HG03571 (cell line): ENCODE measurements at regions not wholly inside any gene's neighbourhood (a gene's known extent, or its start where the extent isn't known, plus 50 kb on each side); places are given as distances from the start of the nearest gene placed in this dataset.
"Not testable (repeated sequence)": the region's sequence is repeated elsewhere in the genome, so short reads cannot be mapped to it uniquely, and the experiment has no call there.

Experiments used
- ATAC-seq: cut with Tn5 transposase; IDR thresholded peaks from one replicate; pipeline ENCODE4 v1.9.1; 2021; ENCODE audit not compliant: unreplicated experiment

GRCh38 chr3:127045435-127046045, 62.6 kb downstream of the PLXNA1 start:
- ATAC-seq = no peak

- ATAC-seq = not testable (repeated sequence)
These were observed 63.8 kb downstream of the PLXNA1 start for GRCh38 chr3:127046690-127047089.

- ATAC-seq = no peak
These were observed 66.5 kb downstream of the PLXNA1 start for GRCh38 chr3:127049393-127049792.

GRCh38 chr3:127050733-127051132, 67.8 kb downstream of the PLXNA1 start:
- ATAC-seq = no peak

GRCh38 chr3:127052121-127052561, 69.2 kb downstream of the PLXNA1 start:
- no peak for ATAC-seq

GRCh38 chr3:127053026-127053425, 70.1 kb downstream of the PLXNA1 start:
- no peak for ATAC-seq

- ATAC-seq = no peak
These were observed 70.5 kb downstream of the PLXNA1 start for GRCh38 chr3:127053450-127053849.

GRCh38 chr3:127053979-127054378, 71.1 kb downstream of the PLXNA1 start:
- no peak for ATAC-seq

GRCh38 chr3:127056281-127056680, 73.4 kb downstream of the PLXNA1 start:
- no peak for ATAC-seq

GRCh38 chr3:127056976-127057375, 74.1 kb downstream of the PLXNA1 start:
- ATAC-seq = no peak

- no peak for ATAC-seq
These were observed 76.2 kb downstream of the PLXNA1 start for GRCh38 chr3:127059072-127059471.

GRCh38 chr3:127061641-127062040, 78.7 kb downstream of the PLXNA1 start:
- ATAC-seq = no peak

GRCh38 chr3:127062926-127063325, 80.0 kb downstream of the PLXNA1 start:
- no peak for ATAC-seq

GRCh38 chr3:127063916-127064315, 81.0 kb downstream of the PLXNA1 start:
- ATAC-seq = no peak

GRCh38 chr3:127064391-127065137, 81.6 kb downstream of the PLXNA1 start:
- ATAC-seq = no peak

GRCh38 chr3:127065138-127065427, 82.2 kb downstream of the PLXNA1 start:
- no peak for ATAC-seq

- ATAC-seq = no peak
These were observed 82.8 kb downstream of the PLXNA1 start for GRCh38 chr3:127065561-127066290.

GRCh38 chr3:127066635-127067034, 83.7 kb downstream of the PLXNA1 start:
- no peak for ATAC-seq

- ATAC-seq = no peak
These were observed 84.4 kb downstream of the PLXNA1 start for GRCh38 chr3:127067116-127067910.

- no peak for ATAC-seq
These were observed 85.3 kb downstream of the PLXNA1 start for GRCh38 chr3:127068111-127068810.

- no peak for ATAC-seq
These were observed 86.0 kb downstream of the PLXNA1 start for GRCh38 chr3:127068871-127069270.
